ENCODE measurements at regions not wholly inside any gene's neighbourhood (a gene's known extent, or its start where the extent isn't known, plus 50 kb on each side); places are given as distances from the start of the nearest gene placed in this dataset.

DNA sequence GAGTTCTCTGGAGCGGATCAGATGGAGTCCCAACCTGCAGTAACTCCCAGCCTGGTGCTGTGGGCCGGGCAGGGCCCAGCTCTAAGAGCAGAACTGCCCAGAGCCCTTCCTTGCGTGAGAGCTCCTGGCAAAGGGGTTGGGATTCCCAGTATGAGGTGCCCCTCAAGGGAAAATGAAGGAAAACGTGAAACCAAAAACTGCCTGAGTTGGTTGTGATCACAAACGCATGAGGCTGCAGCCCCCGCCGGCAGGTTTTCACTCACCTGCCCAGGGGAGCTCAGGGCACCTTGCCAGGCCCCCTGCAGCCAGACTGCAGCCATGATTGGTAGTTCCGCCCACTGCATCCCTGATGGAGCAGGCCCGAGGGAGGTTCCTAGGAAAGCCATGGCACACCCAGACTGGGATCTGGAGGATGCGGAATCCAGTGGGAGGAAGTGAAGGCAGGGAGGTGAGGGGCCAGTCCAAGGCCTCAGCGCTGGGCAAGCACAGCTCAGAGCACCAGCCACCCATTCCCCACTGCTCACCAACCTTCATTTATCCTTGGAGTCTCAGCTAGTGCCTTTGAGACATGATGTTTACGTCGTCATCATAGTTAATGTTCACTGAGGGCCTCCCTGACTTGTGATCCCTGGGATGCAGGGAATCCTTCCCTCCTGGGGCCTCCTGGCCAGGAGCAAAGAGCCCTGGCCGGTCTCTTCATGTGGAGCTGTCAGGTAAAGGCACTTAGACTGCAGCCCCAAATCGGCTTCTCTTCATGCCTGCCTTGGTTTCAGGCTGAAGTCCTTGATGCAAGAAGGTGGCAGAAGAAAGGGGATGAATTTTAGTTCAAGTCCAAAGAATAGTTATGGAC, 103.2 kb downstream of the INHBB start:
- TF ChIP-seq, protein P1, sequence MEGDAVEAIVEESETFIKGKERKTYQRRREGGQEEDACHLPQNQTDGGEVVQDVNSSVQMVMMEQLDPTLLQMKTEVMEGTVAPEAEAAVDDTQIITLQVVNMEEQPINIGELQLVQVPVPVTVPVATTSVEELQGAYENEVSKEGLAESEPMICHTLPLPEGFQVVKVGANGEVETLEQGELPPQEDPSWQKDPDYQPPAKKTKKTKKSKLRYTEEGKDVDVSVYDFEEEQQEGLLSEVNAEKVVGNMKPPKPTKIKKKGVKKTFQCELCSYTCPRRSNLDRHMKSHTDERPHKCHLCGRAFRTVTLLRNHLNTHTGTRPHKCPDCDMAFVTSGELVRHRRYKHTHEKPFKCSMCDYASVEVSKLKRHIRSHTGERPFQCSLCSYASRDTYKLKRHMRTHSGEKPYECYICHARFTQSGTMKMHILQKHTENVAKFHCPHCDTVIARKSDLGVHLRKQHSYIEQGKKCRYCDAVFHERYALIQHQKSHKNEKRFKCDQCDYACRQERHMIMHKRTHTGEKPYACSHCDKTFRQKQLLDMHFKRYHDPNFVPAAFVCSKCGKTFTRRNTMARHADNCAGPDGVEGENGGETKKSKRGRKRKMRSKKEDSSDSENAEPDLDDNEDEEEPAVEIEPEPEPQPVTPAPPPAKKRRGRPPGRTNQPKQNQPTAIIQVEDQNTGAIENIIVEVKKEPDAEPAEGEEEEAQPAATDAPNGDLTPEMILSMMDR (IDR thresholded peaks at IDR 0.05) = no peak
- no peak for TF ChIP-seq POLR2A (IDR thresholded peaks at IDR 0.05)
